ENCODE measurements at regions not wholly inside any gene's neighbourhood (a gene's known extent, or its start where the extent isn't known, plus 50 kb on each side); places are given as distances from the start of the nearest gene placed in this dataset.

- TF ChIP-seq, protein P1, sequence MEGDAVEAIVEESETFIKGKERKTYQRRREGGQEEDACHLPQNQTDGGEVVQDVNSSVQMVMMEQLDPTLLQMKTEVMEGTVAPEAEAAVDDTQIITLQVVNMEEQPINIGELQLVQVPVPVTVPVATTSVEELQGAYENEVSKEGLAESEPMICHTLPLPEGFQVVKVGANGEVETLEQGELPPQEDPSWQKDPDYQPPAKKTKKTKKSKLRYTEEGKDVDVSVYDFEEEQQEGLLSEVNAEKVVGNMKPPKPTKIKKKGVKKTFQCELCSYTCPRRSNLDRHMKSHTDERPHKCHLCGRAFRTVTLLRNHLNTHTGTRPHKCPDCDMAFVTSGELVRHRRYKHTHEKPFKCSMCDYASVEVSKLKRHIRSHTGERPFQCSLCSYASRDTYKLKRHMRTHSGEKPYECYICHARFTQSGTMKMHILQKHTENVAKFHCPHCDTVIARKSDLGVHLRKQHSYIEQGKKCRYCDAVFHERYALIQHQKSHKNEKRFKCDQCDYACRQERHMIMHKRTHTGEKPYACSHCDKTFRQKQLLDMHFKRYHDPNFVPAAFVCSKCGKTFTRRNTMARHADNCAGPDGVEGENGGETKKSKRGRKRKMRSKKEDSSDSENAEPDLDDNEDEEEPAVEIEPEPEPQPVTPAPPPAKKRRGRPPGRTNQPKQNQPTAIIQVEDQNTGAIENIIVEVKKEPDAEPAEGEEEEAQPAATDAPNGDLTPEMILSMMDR (IDR thresholded peaks at IDR 0.05), result no peak
- TF ChIP-seq EZH2 (IDR thresholded peaks at IDR 0.05; ENCODE audit: borderline replicate concordance, insufficient read depth, low read depth, low read length, poor library complexity, severe bottlenecking), result no peak
These were observed 494.0 kb downstream of the PDGFC start for GRCh38 chr4:156477636-156478035.

Data from B cell (primary cell).